ENCODE measurements at regions not wholly inside any gene's neighbourhood (a gene's known extent, or its start where the extent isn't known, plus 50 kb on each side); places are given as distances from the start of the nearest gene placed in this dataset.

GRCh38 chr15:35320158-35320780 is 225.7 kb downstream of the DPH6 start:
- DNase-seq (ENCODE audit: low read depth, low spot score): no peak

GRCh38 chr15:35319354-35319753 is 226.6 kb downstream of the DPH6 start:
- H3K4me3 ChIP-seq (ENCODE audit: low read length): no peak overlapping the region
- DNase-seq (ENCODE audit: low read depth, low spot score): no peak

More at GRCh38 chr15:35320158-35320780, 225.7 kb downstream of the DPH6 start:
- no peak overlapping the region for H3K4me3 ChIP-seq (ENCODE audit: low read length)

- DNase-seq (ENCODE audit: low read depth, low spot score): no peak
- no peak overlapping the region for H3K4me3 ChIP-seq (ENCODE audit: low read length)
Observed at GRCh38 chr15:35317217-35317616, 228.7 kb downstream of the DPH6 start.

GRCh38 chr15:35312344-35312743 is 227.2 kb upstream of the NANOGP8 start:
- no peak for DNase-seq (ENCODE audit: low read depth, low spot score)
- H3K4me3 ChIP-seq (ENCODE audit: low read length): no peak overlapping the region

- no peak overlapping the region for H3K4me3 ChIP-seq (ENCODE audit: low read length)
- DNase-seq (ENCODE audit: low read depth, low spot score): no peak
Observed at GRCh38 chr15:35311615-35312014, 226.5 kb upstream of the NANOGP8 start.

- H3K4me3 ChIP-seq (ENCODE audit: low read length): no peak overlapping the region
- no peak for DNase-seq (ENCODE audit: low read depth, low spot score)
Observed at GRCh38 chr15:35309886-35310285, 224.8 kb upstream of the NANOGP8 start.

GRCh38 chr15:35308802-35309201 is 223.7 kb upstream of the NANOGP8 start:
- no peak for DNase-seq (ENCODE audit: low read depth, low spot score)

GRCh38 chr15:35307676-35308075 is 222.6 kb upstream of the NANOGP8 start:
- no peak overlapping the region for H3K4me3 ChIP-seq (ENCODE audit: low read length)
- DNase-seq (ENCODE audit: low read depth, low spot score): no peak

More at GRCh38 chr15:35308802-35309201, 223.7 kb upstream of the NANOGP8 start:
- H3K4me3 ChIP-seq (ENCODE audit: low read length): no peak overlapping the region

GRCh38 chr15:35307026-35307425 is 221.9 kb upstream of the NANOGP8 start:
- no peak for DNase-seq (ENCODE audit: low read depth, low spot score)
- no peak overlapping the region for H3K4me3 ChIP-seq (ENCODE audit: low read length)

GRCh38 chr15:35306361-35306981 is 221.4 kb upstream of the NANOGP8 start:
- DNase-seq (ENCODE audit: low read depth, low spot score): no peak
- H3K4me3 ChIP-seq (ENCODE audit: low read length): no peak overlapping the region

- DNase-seq (ENCODE audit: low read depth, low spot score): no peak
- H3K4me3 ChIP-seq (ENCODE audit: low read length): no peak overlapping the region
Observed at GRCh38 chr15:35305946-35306345, 220.9 kb upstream of the NANOGP8 start.

- DNase-seq (ENCODE audit: low read depth, low spot score): no peak
Observed at GRCh38 chr15:35305031-35305550, 220.0 kb upstream of the NANOGP8 start.

GRCh38 chr15:35304389-35304788 is 219.3 kb upstream of the NANOGP8 start:
- H3K4me3 ChIP-seq (ENCODE audit: low read length): no peak overlapping the region
- no peak for DNase-seq (ENCODE audit: low read depth, low spot score)

More at GRCh38 chr15:35305031-35305550, 220.0 kb upstream of the NANOGP8 start:
- H3K4me3 ChIP-seq (ENCODE audit: low read length): no peak overlapping the region

GRCh38 chr15:35302334-35302733 is 217.2 kb upstream of the NANOGP8 start:
- DNase-seq (ENCODE audit: low read depth, low spot score): no peak
- H3K4me3 ChIP-seq (ENCODE audit: low read length): no peak overlapping the region

- DNase-seq (ENCODE audit: low read depth, low spot score): no peak
- H3K4me3 ChIP-seq (ENCODE audit: low read length): no peak overlapping the region
Observed at GRCh38 chr15:35301088-35301487, 216.0 kb upstream of the NANOGP8 start.

- no peak for DNase-seq (ENCODE audit: low read depth, low spot score)
- H3K4me3 ChIP-seq (ENCODE audit: low read length): no peak overlapping the region
Observed at GRCh38 chr15:35299059-35299735, 214.1 kb upstream of the NANOGP8 start.

- no peak overlapping the region for H3K4me3 ChIP-seq (ENCODE audit: low read length)
- no peak for DNase-seq (ENCODE audit: low read depth, low spot score)
Observed at GRCh38 chr15:35298509-35298908, 213.4 kb upstream of the NANOGP8 start.

- no peak overlapping the region for H3K4me3 ChIP-seq (ENCODE audit: low read length)
- no peak for DNase-seq (ENCODE audit: low read depth, low spot score)
Observed at GRCh38 chr15:35293353-35294130, 208.4 kb upstream of the NANOGP8 start.

- H3K4me3 ChIP-seq (ENCODE audit: low read length): no peak overlapping the region
- no peak for DNase-seq (ENCODE audit: low read depth, low spot score)
Observed at GRCh38 chr15:35290301-35290721, 205.2 kb upstream of the NANOGP8 start.
